H1 (cell line): ENCODE measurements at regions not wholly inside any gene's neighbourhood (a gene's known extent, or its start where the extent isn't known, plus 50 kb on each side); places are given as distances from the start of the nearest gene placed in this dataset.

Experiments
- ASH2L ChIP-seq: fragments of 200-600, 300-600 bp; sonication (generic); IDR thresholded peaks from one replicate; pipeline ENCODE4 v1.7.1; 2017; ENCODE audit warnings: low read length
- CHD7 ChIP-seq: fragments of 300-600 bp; sonication (generic); IDR thresholded peaks from 2 replicates; pipeline ENCODE4 v1.7.1; 2012; ENCODE audit warnings: low read length, moderate library complexity, mild to moderate bottlenecking, inconsistent platforms; ENCODE audit not compliant: insufficient replicate concordance
- EP300 ChIP-seq, 2 experiments: IDR thresholded peaks; 1 replicate in 1 of 2; 2 replicates in 1 of 2; pipeline ENCODE4 v1.6.1; 2011 to 2012; ENCODE audit warnings: low read depth in 2 of 2, low read length in 2 of 2, mild to moderate bottlenecking in 2 of 2, borderline replicate concordance in 1 of 2, inconsistent platforms in 1 of 2, moderate library complexity in 1 of 2
- POU5F1 ChIP-seq: IDR thresholded peaks from 2 replicates; pipeline ENCODE4 v1.6.1; 2011; ENCODE audit warnings: low read depth, mild to moderate bottlenecking, low read length, moderate library complexity
- TF ChIP-seq, protein P1 (sequence below): IDR thresholded peaks from 2 replicates; pipeline ENCODE4 v1.6.1; 2012; ENCODE audit warnings: inconsistent platforms

- TF ChIP-seq, protein P1, sequence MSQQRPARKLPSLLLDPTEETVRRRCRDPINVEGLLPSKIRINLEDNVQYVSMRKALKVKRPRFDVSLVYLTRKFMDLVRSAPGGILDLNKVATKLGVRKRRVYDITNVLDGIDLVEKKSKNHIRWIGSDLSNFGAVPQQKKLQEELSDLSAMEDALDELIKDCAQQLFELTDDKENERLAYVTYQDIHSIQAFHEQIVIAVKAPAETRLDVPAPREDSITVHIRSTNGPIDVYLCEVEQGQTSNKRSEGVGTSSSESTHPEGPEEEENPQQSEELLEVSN: no peak
- TF ChIP-seq ASH2L: no peak
- TF ChIP-seq POU5F1: no peak
- TF ChIP-seq EP300 (IDR thresholded peaks at IDR 0.05; ENCODE audit: borderline replicate concordance in 1 of 2, low read depth in 2 of 2, low read length in 2 of 2): no peak
- no peak for TF ChIP-seq CHD7
- TF ChIP-seq, all 59 proteins: peak for 0
These were observed 102.4 kb upstream of the ST6GALNAC5 start (continued) for GRCh38 chr1:76764638-76765454.
